ENCODE measurements at regions not wholly inside any gene's neighbourhood (a gene's known extent, or its start where the extent isn't known, plus 50 kb on each side); places are given as distances from the start of the nearest gene placed in this dataset.

- no peak for TF ChIP-seq CTCF (IDR thresholded peaks at IDR 0.05; ENCODE audit: low read length)
- no peak for TF ChIP-seq EZH2 (IDR thresholded peaks at IDR 0.05; ENCODE audit: borderline replicate concordance, low read length)
- Histone ChIP-seq H3K36me3 (ENCODE audit: insufficient read depth, low read length) (no peaks in the 10 kb centered on the region), H3K9ac (ENCODE audit: low read length) (no peak overlapping the region), H3F3A (ENCODE audit: insufficient read depth, low read length) (no peaks in the 10 kb centered on the region), H3K27me3 (ENCODE audit: insufficient read depth, low read length) (no peaks in the 10 kb centered on the region), H3K27ac (ENCODE audit: low read depth, low read length, poor library complexity, severe bottlenecking) (no peak overlapping the region), H3K4me3 (ENCODE audit: low read depth, low read length, poor library complexity, severe bottlenecking) (no peak overlapping the region), H3K4me1 (ENCODE audit: insufficient read depth, low read length, severe bottlenecking) (no peaks in the 10 kb centered on the region), H2AFZ (ENCODE audit: low read length) (no peak overlapping the region), H4K20me1 (ENCODE audit: insufficient read depth, low read length) (no peaks in the 10 kb centered on the region), H3K9me2 (ENCODE audit: low read depth, low read length) (no peaks in the 10 kb centered on the region), H3K4me2 (ENCODE audit: low read length) (no peak overlapping the region), H3K9me3 (ENCODE audit: low read length) (no peaks in the 10 kb centered on the region), H3K79me2 (ENCODE audit: insufficient read depth, low read length) (no peaks in the 10 kb centered on the region)
Observed at GRCh38 chr2:204078003-204078698, 141.6 kb downstream of the ICOS start.

GRCh38 chr2:204081487-204082425 is 145.2 kb downstream of the ICOS start:
- no peak overlapping the region for H3K9ac ChIP-seq (ENCODE audit: low read length)
- no peaks in the 10 kb centered on the region for H3K4me1 ChIP-seq (ENCODE audit: insufficient read depth, low read length, severe bottlenecking)
- no peaks in the 10 kb centered on the region for H3K9me3 ChIP-seq (ENCODE audit: low read length)
- H3K27me3 ChIP-seq (ENCODE audit: insufficient read depth, low read length) = no peaks in the 10 kb centered on the region
- no peak overlapping the region for H3K4me3 ChIP-seq (ENCODE audit: low read depth, low read length, poor library complexity, severe bottlenecking)
- H4K20me1 ChIP-seq (ENCODE audit: insufficient read depth, low read length) = no peaks in the 10 kb centered on the region
- no peak overlapping the region for H3K4me2 ChIP-seq (ENCODE audit: low read length)
- H3K36me3 ChIP-seq (ENCODE audit: insufficient read depth, low read length) = no peaks in the 10 kb centered on the region
- H2AFZ ChIP-seq (ENCODE audit: low read length) = no peak overlapping the region
- no peaks in the 10 kb centered on the region for H3K79me2 ChIP-seq (ENCODE audit: insufficient read depth, low read length)
- TF ChIP-seq CTCF (IDR thresholded peaks at IDR 0.05; ENCODE audit: low read length) (no peak), EZH2 (IDR thresholded peaks at IDR 0.05; ENCODE audit: borderline replicate concordance, low read length) (no peak)
- no peak overlapping the region for H3K27ac ChIP-seq (ENCODE audit: low read depth, low read length, poor library complexity, severe bottlenecking)
- no peaks in the 10 kb centered on the region for H3F3A ChIP-seq (ENCODE audit: insufficient read depth, low read length)
- H3K9me2 ChIP-seq (ENCODE audit: low read depth, low read length) = no peaks in the 10 kb centered on the region

GRCh38 chr2:204086167-204086566 is 149.6 kb downstream of the ICOS start:
- H3K36me3 ChIP-seq (ENCODE audit: insufficient read depth, low read length) = no peaks in the 10 kb centered on the region
- H3K27ac ChIP-seq (ENCODE audit: low read depth, low read length, poor library complexity, severe bottlenecking) = no peak overlapping the region
- no peaks in the 10 kb centered on the region for H3K79me2 ChIP-seq (ENCODE audit: insufficient read depth, low read length)
- H3K4me2 ChIP-seq (ENCODE audit: low read length) = no peak overlapping the region
- no peak overlapping the region for H2AFZ ChIP-seq (ENCODE audit: low read length)
- no peak overlapping the region for H3K9ac ChIP-seq (ENCODE audit: low read length)
- H3K9me3 ChIP-seq (ENCODE audit: low read length) = no peaks in the 10 kb centered on the region
- no peaks in the 10 kb centered on the region for H3K4me1 ChIP-seq (ENCODE audit: insufficient read depth, low read length, severe bottlenecking)
- H4K20me1 ChIP-seq (ENCODE audit: insufficient read depth, low read length) = no peaks in the 10 kb centered on the region
- no peaks in the 10 kb centered on the region for H3F3A ChIP-seq (ENCODE audit: insufficient read depth, low read length)
- TF ChIP-seq CTCF (IDR thresholded peaks at IDR 0.05; ENCODE audit: low read length) = no peak
- no peak for TF ChIP-seq EZH2 (IDR thresholded peaks at IDR 0.05; ENCODE audit: borderline replicate concordance, low read length)
- no peak overlapping the region for H3K4me3 ChIP-seq (ENCODE audit: low read depth, low read length, poor library complexity, severe bottlenecking)
- H3K27me3 ChIP-seq (ENCODE audit: insufficient read depth, low read length) = no peaks in the 10 kb centered on the region
- no peaks in the 10 kb centered on the region for H3K9me2 ChIP-seq (ENCODE audit: low read depth, low read length)
